PC-9 (cell line): ENCODE measurements at regions not wholly inside any gene's neighbourhood (a gene's known extent, or its start where the extent isn't known, plus 50 kb on each side); places are given as distances from the start of the nearest gene placed in this dataset.

Experiments used
- BruUV-seq: library from RNA; stranded (reverse); fragments of 400-500 nt; replicated peaks from 2 replicates; lab custom pipeline; 2021; lab: Mats Ljungman, UMichigan
- CTCF ChIA-PET: fragments of 300-600 bp; sonication (Branson Sonifier 250); formaldehyde crosslinking; loops from one replicate; lab custom pipeline; 2022; ENCODE audit warnings: antibody characterized with exemption; lab: Charles Lee
- POLR2A ChIA-PET: fragments of 300-600 bp; sonication (Branson Sonifier 250); formaldehyde crosslinking; loops from one replicate; lab custom pipeline; 2022; ENCODE audit warnings: antibody characterized with exemption; ENCODE audit not compliant: unreplicated experiment; lab: Charles Lee
- DNase-seq, 2 experiments: peaks; one replicate each; pipeline versions ENCODE4 v3.0.0 to v3.0.0-alpha.2; 2015 to 2022; ENCODE audit warnings: mixed read lengths in 1 of 2
- H2AFZ ChIP-seq: fragments of 200-600 bp; sonication (generic); 2 replicates; pipeline ENCODE4 v1.8.1; 2017; ENCODE audit warnings: antibody characterized with exemption
- H3F3A ChIP-seq: fragments of 200-600 bp; sonication (generic); 2 replicates; pipeline ENCODE4 v1.8.1; 2017; ENCODE audit warnings: antibody characterized with exemption, mild to moderate bottlenecking, low read depth; ENCODE audit not compliant: insufficient read depth
- H3K27ac ChIP-seq: fragments of 200-600 bp; sonication (generic); 2 replicates; pipeline ENCODE4 v1.6.1; 2016; ENCODE audit warnings: mixed run types
- H3K27me3 ChIP-seq: fragments of 200-600 bp; sonication (generic); 2 replicates; pipeline ENCODE4 v1.6.1; 2016; ENCODE audit warnings: low read depth, mixed run types; ENCODE audit not compliant: insufficient read depth
- H3K36me3 ChIP-seq: fragments of 200-600 bp; sonication (generic); 2 replicates; pipeline ENCODE4 v1.6.1; 2016; ENCODE audit warnings: low read depth, mixed run types
- H3K4me1 ChIP-seq: fragments of 200-600 bp; sonication (generic); replicated peaks from 2 replicates; pipeline ENCODE4 v1.6.1; 2016; ENCODE audit warnings: mixed run types; ENCODE audit not compliant: insufficient read depth
- H3K4me2 ChIP-seq: fragments of 200-600 bp; sonication (generic); 2 replicates; pipeline ENCODE4 v1.6.1; 2017; ENCODE audit warnings: mixed run types
- H3K4me3 ChIP-seq: fragments of 200-600 bp; sonication (generic); 2 replicates; pipeline ENCODE4 v1.6.1; 2016; ENCODE audit warnings: mixed run types
- H3K79me2 ChIP-seq: fragments of 200-600 bp; sonication (generic); 2 replicates; pipeline ENCODE4 v1.6.1; 2017; ENCODE audit warnings: low read depth, mixed run types
- H3K9me2 ChIP-seq: fragments of 200-600 bp; sonication (generic); 2 replicates; pipeline ENCODE4 v1.8.1; 2017; ENCODE audit warnings: mild to moderate bottlenecking; ENCODE audit not compliant: insufficient read depth
- H3K9me3 ChIP-seq: fragments of 200-600 bp; sonication (generic); 2 replicates; pipeline ENCODE4 v1.8.1; 2016; ENCODE audit warnings: low read depth; ENCODE audit not compliant: insufficient read depth
- H4K20me1 ChIP-seq: fragments of 200-600 bp; sonication (generic); 2 replicates; pipeline ENCODE4 v1.8.1; 2017; ENCODE audit not compliant: insufficient read depth
- EZH2 ChIP-seq: fragments of 200-600 bp; sonication (generic); IDR thresholded peaks from 2 replicates; pipeline ENCODE4 v1.8.0; 2017; ENCODE audit warnings: antibody characterized with exemption, low read depth
- intact Hi-C: fragments of 100-400 bp; cut with micrococcal nuclease; formaldehyde crosslinking; loops from one replicate; pipeline ENCODE4 v1.10.0; 2022; ENCODE audit not compliant: unreplicated experiment
- TF ChIP-seq, protein P1 (sequence below): fragments of 200-600 bp; sonication (generic); conservative IDR thresholded peaks from 2 replicates; pipeline ENCODE4 v1.6.1; 2017; ENCODE audit warnings: mixed run types, antibody characterized with exemption, mild to moderate bottlenecking, moderate library complexity

DNA sequence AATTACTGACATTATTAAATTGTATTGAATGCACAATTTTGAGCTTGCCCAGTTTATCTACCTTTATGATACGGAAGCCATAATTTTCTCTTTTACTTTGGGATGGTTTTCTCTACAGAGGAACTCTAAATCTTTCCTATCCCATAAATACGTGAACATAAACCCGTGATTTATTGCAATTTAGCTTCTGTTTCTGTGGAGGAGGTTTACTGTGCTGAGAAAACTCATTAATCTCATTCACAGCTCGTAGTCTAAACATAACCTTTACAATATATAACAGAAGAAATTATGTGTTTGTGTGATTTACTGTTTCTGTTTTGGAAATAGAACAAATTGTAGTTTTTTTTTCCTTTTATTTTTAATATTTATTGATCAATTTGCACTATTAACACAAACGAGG, 207.1 kb upstream of the PCDH9 start:
- Histone ChIP-seq H3K9me3 (no peaks in the 10 kb centered on the region), H3K36me3 (no peaks in the 10 kb centered on the region), H2AFZ (no peak overlapping the region), H3K4me2 (no peak overlapping the region), H3F3A (no peaks in the 10 kb centered on the region), H3K4me3 (no peak overlapping the region), H3K27me3 (no peaks in the 10 kb centered on the region), H3K79me2 (no peaks in the 10 kb centered on the region), H3K4me1 (no peaks in the 10 kb centered on the region), H3K9me2 (no peaks in the 10 kb centered on the region), H4K20me1 (no peaks in the 10 kb centered on the region), H3K27ac (no peak overlapping the region)
- BruUV-seq = no TSS peak
- ChIA-PET POLR2A (no interaction called here), CTCF (no interaction called here)
- intact Hi-C loops = no loop called here
- no peak for DNase-seq
- TF ChIP-seq EZH2 = no peak
- TF ChIP-seq, protein P1, sequence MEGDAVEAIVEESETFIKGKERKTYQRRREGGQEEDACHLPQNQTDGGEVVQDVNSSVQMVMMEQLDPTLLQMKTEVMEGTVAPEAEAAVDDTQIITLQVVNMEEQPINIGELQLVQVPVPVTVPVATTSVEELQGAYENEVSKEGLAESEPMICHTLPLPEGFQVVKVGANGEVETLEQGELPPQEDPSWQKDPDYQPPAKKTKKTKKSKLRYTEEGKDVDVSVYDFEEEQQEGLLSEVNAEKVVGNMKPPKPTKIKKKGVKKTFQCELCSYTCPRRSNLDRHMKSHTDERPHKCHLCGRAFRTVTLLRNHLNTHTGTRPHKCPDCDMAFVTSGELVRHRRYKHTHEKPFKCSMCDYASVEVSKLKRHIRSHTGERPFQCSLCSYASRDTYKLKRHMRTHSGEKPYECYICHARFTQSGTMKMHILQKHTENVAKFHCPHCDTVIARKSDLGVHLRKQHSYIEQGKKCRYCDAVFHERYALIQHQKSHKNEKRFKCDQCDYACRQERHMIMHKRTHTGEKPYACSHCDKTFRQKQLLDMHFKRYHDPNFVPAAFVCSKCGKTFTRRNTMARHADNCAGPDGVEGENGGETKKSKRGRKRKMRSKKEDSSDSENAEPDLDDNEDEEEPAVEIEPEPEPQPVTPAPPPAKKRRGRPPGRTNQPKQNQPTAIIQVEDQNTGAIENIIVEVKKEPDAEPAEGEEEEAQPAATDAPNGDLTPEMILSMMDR = no peak

DNA sequence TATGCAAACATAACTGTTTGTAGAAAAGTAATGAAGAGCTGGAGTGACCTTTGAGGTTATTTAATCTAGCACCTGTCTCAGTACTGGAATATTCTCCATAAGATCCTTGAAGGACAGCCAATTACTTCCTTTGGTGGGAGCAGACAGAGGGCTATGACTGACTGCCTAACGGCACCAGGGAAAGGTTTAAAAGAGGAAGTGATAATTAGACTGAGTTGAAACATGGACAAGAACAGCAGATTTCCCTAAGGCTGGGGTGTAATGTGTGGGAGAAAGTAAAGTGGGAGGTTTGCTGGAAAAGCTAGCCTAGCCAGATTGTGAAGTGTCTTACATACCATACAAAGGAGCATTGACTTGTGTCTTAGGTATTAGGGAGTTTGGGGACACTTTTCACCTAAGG, 191.3 kb upstream of the PCDH9 start:
- Histone ChIP-seq H3K4me2 (no peak overlapping the region), H4K20me1 (no peaks in the 10 kb centered on the region), H2AFZ (no peak overlapping the region), H3K27ac (no peak overlapping the region), H3K27me3 (no peaks in the 10 kb centered on the region), H3K9me2 (no peaks in the 10 kb centered on the region), H3K9me3 (no peaks in the 10 kb centered on the region), H3K4me3 (no peak overlapping the region), H3K36me3 (no peaks in the 10 kb centered on the region), H3K79me2 (no peaks in the 10 kb centered on the region), H3F3A (no peaks in the 10 kb centered on the region), H3K4me1 (no peaks in the 10 kb centered on the region)
- no peak for TF ChIP-seq EZH2
- TF ChIP-seq, protein P1 = no peak
- no peak for DNase-seq
- intact Hi-C loops = no loop called here
- ChIA-PET POLR2A (no interaction called here), CTCF (interaction anchor here (0.6 kb wide), 1 partner anchor 25 kb away, joined by 3 read pairs; no protein-coding TSS in a partner anchor)
- BruUV-seq = no TSS peak

DNA sequence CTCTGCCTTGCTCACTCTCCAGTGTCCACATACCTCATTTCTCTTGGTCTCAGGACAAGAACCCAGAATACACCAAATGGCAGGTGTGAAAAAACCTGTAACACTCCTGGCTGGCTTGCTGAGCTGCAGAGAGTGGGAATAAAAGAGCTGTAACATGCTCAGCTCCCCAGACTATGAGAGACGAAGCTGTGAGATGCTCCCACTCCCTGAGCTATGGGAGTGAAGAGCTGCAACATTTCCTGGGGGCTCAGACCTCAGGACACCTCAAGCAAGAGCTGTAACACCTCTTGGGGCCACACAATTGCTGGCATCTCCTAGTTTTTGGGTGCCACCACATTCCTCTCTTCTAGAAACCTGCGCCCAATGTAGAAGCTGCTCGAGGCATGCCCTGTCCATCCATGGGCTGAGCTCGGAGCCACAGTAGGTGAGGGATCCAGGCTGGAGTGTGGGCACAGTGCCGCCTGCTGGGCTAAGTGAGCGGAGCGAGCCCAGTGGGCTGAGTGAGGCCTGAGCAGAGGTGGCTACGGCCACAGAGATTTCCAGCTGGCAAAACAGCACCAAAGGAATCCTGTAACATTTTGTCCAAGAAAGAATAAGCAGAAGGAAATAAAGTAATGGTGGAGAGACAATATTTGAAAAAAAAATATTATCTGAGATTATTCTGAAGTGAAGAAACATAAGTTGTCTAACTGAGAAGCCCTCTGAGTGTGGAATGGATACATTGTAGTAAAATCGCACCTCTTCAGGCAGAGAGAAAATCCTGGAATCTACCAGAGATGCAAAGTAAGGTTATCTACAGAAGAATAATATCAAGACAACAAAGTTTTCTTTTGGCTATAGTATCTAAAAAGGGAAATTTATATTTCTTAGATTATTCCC, 186.2 kb upstream of the PCDH9 start:
- H3K36me3 ChIP-seq = no peaks in the 10 kb centered on the region
- H3K79me2 ChIP-seq = no peaks in the 10 kb centered on the region
- no peak for TF ChIP-seq EZH2
- TF ChIP-seq, protein P1 = peak; percentile 53; the same call in 1 of the 2 replicates
- ChIA-PET CTCF (no interaction called here), POLR2A (no interaction called here)
- H3K4me2 ChIP-seq = no peak overlapping the region
- H3K27ac ChIP-seq = no peak overlapping the region
- no peaks in the 10 kb centered on the region; the same call in 1 of the 2 replicates for H3K9me2 ChIP-seq
- H3K27me3 ChIP-seq = no peaks in the 10 kb centered on the region
- DNase-seq = peak in 1 of 2 experiments; percentile 22
- H3F3A ChIP-seq = no peaks in the 10 kb centered on the region
- no peaks in the 10 kb centered on the region for H3K9me3 ChIP-seq
- H2AFZ ChIP-seq = no peak overlapping the region
- no TSS peak for BruUV-seq
- H4K20me1 ChIP-seq = no peaks in the 10 kb centered on the region
- no peak overlapping the region for H3K4me3 ChIP-seq
- no peaks in the 10 kb centered on the region for H3K4me1 ChIP-seq
- intact Hi-C loops = no loop called here
